Bronchial epithelial cell (primary cell): ENCODE measurements at regions not wholly inside any gene's neighbourhood (a gene's known extent, or its start where the extent isn't known, plus 50 kb on each side); places are given as distances from the start of the nearest gene placed in this dataset.
A peak's percentile ranks its signal among the peaks of the same experiment; 100 is the strongest.

Source experiments
- DNase-seq: peaks from one replicate; pipeline ENCODE4 v3.0.0-alpha.2; 2010; ENCODE audit warnings: low read depth
- FAIRE-seq: peaks from 2 replicates; lab custom pipeline; 2011; peaks lifted over from hg19 to GRCh38; lab: Jason Lieb, UNC
- H3K27me3 ChIP-seq: 2 replicates; pipeline ENCODE4 v1.5.1; 2011; ENCODE audit warnings: low read length; ENCODE audit not compliant: control insufficient read depth, insufficient read depth
- H3K36me3 ChIP-seq: 2 replicates; pipeline ENCODE4 v1.5.1; 2011; ENCODE audit warnings: low read length; ENCODE audit not compliant: control insufficient read depth, insufficient read depth
- H3K4me3 ChIP-seq: 2 replicates; pipeline ENCODE4 v1.5.1; 2011; ENCODE audit warnings: mild to moderate bottlenecking, low read depth, low read length, control low read depth
- CTCF ChIP-seq: IDR thresholded peaks from 2 replicates; pipeline ENCODE4 v1.5.1; 2011; ENCODE audit warnings: mild to moderate bottlenecking, moderate library complexity, low read length, control low read depth, inconsistent platforms; ENCODE audit not compliant: insufficient read depth, severe bottlenecking

GRCh38 chr17:55635253-55635914, 87.3 kb downstream of the TMEM100 start:
- DNase-seq: no peak
- no peak for FAIRE-seq
- H3K36me3 ChIP-seq: no peaks in the 10 kb centered on the region
- no peak overlapping the region for H3K4me3 ChIP-seq
- H3K27me3 ChIP-seq: no peaks in the 10 kb centered on the region
- no peak for TF ChIP-seq CTCF

GRCh38 chr17:55634702-55635101, 88.0 kb downstream of the TMEM100 start:
- H3K4me3 ChIP-seq: no peak overlapping the region
- no peak for FAIRE-seq
- H3K27me3 ChIP-seq: no peaks in the 10 kb centered on the region
- no peak for DNase-seq
- H3K36me3 ChIP-seq: no peaks in the 10 kb centered on the region
- TF ChIP-seq CTCF: no peak

GRCh38 chr17:55632893-55633292, 89.8 kb downstream of the TMEM100 start:
- no peak for TF ChIP-seq CTCF
- peak; percentile 12 for DNase-seq
- no peaks in the 10 kb centered on the region for H3K27me3 ChIP-seq
- FAIRE-seq: no peak
- no peaks in the 10 kb centered on the region for H3K36me3 ChIP-seq
- no peak overlapping the region for H3K4me3 ChIP-seq

GRCh38 chr17:55632236-55632635, 90.4 kb downstream of the TMEM100 start:
- no peaks in the 10 kb centered on the region for H3K27me3 ChIP-seq
- TF ChIP-seq CTCF: no peak
- FAIRE-seq: no peak

GRCh38 chr17:55629995-55630394, 92.7 kb downstream of the TMEM100 start:
- Histone ChIP-seq H3K4me3 (no peak overlapping the region), H3K27me3 (no peaks in the 10 kb centered on the region), H3K36me3 (no peaks in the 10 kb centered on the region)
- DNase-seq (no peak), FAIRE-seq (no peak)
- TF ChIP-seq CTCF: no peak

More at GRCh38 chr17:55632236-55632635, 90.4 kb downstream of the TMEM100 start:
- Histone ChIP-seq H3K4me3 (no peak overlapping the region), H3K36me3 (no peaks in the 10 kb centered on the region)
- DNase-seq: no peak

GRCh38 chr17:55625521-55625920, 97.1 kb downstream of the TMEM100 start:
- TF ChIP-seq CTCF: no peak
- H3K4me3 ChIP-seq: no peak overlapping the region
- no peak for FAIRE-seq
- no peak for DNase-seq
- no peaks in the 10 kb centered on the region for H3K36me3 ChIP-seq
- H3K27me3 ChIP-seq: no peaks in the 10 kb centered on the region
